GM23338 (cell line): ENCODE measurements at regions not wholly inside any gene's neighbourhood (a gene's known extent, or its start where the extent isn't known, plus 50 kb on each side); places are given as distances from the start of the nearest gene placed in this dataset.

Experiments
- CREB1 ChIP-seq: fragments of 250-450 bp; sonication (Bioruptor Pico); IDR thresholded peaks from 2 replicates; pipeline ENCODE4 v1.5.0; 2020; ENCODE audit warnings: low read depth, mild to moderate bottlenecking, moderate library complexity
- REST ChIP-seq: IDR thresholded peaks from one replicate; pipeline ENCODE4 v1.6.1; 2018; ENCODE audit warnings: antibody characterized with exemption; ENCODE audit not compliant: unreplicated experiment
- STAT1 ChIP-seq: IDR thresholded peaks from one replicate; pipeline ENCODE4 v1.6.1; 2016; ENCODE audit warnings: antibody characterized with exemption; ENCODE audit not compliant: unreplicated experiment
- TF ChIP-seq, protein P1 (sequence below), 2 experiments: fragments of 200-600 bp in 1 of 2; sonication (generic) in 1 of 2; conservative IDR thresholded peaks; 2 replicates each; pipeline versions ENCODE4 v1.5.1 to v1.6.1; 2016 to 2017; ENCODE audit warnings: antibody characterized with exemption in 2 of 2, low read depth in 2 of 2, mild to moderate bottlenecking in 2 of 2, moderate library complexity in 1 of 2

DNA sequence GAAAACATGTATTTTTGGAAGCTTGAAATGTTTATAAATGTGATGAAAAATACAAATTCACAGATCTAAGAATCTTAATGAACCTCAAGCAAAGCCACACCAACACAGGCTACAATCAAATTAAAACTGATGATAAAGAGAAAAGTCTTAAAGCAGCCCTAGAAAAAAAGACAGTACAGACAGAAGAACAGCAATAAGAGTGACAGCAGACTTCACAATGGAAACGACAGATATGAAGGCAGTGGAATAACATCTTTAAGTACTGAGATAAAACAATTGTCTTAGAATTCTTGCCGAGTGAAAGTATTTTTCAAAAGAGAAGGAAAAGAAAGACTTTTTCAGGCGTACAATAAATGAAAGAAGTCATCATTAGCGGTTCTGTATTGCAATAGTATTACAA, 423.6 kb upstream of the LCORL start:
- TF ChIP-seq REST (no peak), STAT1 (no peak), CREB1 (CRISPR knock-in tag) (no peak)
- TF ChIP-seq, protein P1, sequence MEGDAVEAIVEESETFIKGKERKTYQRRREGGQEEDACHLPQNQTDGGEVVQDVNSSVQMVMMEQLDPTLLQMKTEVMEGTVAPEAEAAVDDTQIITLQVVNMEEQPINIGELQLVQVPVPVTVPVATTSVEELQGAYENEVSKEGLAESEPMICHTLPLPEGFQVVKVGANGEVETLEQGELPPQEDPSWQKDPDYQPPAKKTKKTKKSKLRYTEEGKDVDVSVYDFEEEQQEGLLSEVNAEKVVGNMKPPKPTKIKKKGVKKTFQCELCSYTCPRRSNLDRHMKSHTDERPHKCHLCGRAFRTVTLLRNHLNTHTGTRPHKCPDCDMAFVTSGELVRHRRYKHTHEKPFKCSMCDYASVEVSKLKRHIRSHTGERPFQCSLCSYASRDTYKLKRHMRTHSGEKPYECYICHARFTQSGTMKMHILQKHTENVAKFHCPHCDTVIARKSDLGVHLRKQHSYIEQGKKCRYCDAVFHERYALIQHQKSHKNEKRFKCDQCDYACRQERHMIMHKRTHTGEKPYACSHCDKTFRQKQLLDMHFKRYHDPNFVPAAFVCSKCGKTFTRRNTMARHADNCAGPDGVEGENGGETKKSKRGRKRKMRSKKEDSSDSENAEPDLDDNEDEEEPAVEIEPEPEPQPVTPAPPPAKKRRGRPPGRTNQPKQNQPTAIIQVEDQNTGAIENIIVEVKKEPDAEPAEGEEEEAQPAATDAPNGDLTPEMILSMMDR (conservative IDR thresholded peaks at IDR 0.05; ENCODE audit: low read depth in 2 of 2), result no peak
